ENCODE measurements at regions not wholly inside any gene's neighbourhood (a gene's known extent, or its start where the extent isn't known, plus 50 kb on each side); places are given as distances from the start of the nearest gene placed in this dataset.

GRCh38 chr12:128078301-128078971, 188.5 kb upstream of the TMEM132C start:
- TF ChIP-seq CTCF (IDR thresholded peaks at IDR 0.05; ENCODE audit: borderline replicate concordance, insufficient read depth, low read depth, low read length), result no peak
- H3K4me3 ChIP-seq (ENCODE audit: low read depth, low read length), result no peak overlapping the region

GRCh38 chr12:128079446-128079845, 187.5 kb upstream of the TMEM132C start:
- no peak for TF ChIP-seq CTCF (IDR thresholded peaks at IDR 0.05; ENCODE audit: borderline replicate concordance, insufficient read depth, low read depth, low read length)
- no peak overlapping the region for H3K4me3 ChIP-seq (ENCODE audit: low read depth, low read length)

GRCh38 chr12:128083132-128083729, 183.7 kb upstream of the TMEM132C start:
- no peak overlapping the region for H3K4me3 ChIP-seq (ENCODE audit: low read depth, low read length)
- TF ChIP-seq CTCF (IDR thresholded peaks at IDR 0.05; ENCODE audit: borderline replicate concordance, insufficient read depth, low read depth, low read length), result no peak

- no peak overlapping the region for H3K4me3 ChIP-seq (ENCODE audit: low read depth, low read length)
- TF ChIP-seq CTCF (IDR thresholded peaks at IDR 0.05; ENCODE audit: borderline replicate concordance, insufficient read depth, low read depth, low read length), result no peak
Measured at GRCh38 chr12:128088926-128089325, 178.0 kb upstream of the TMEM132C start.

GRCh38 chr12:128089961-128090360, 177.0 kb upstream of the TMEM132C start:
- no peak overlapping the region for H3K4me3 ChIP-seq (ENCODE audit: low read depth, low read length)
- no peak for TF ChIP-seq CTCF (IDR thresholded peaks at IDR 0.05; ENCODE audit: borderline replicate concordance, insufficient read depth, low read depth, low read length)

- H3K4me3 ChIP-seq (ENCODE audit: low read depth, low read length), result no peak overlapping the region
- TF ChIP-seq CTCF (IDR thresholded peaks at IDR 0.05; ENCODE audit: borderline replicate concordance, insufficient read depth, low read depth, low read length), result no peak
Measured at GRCh38 chr12:128091101-128091720, 175.8 kb upstream of the TMEM132C start.

GRCh38 chr12:128091951-128092382, 175.0 kb upstream of the TMEM132C start:
- TF ChIP-seq CTCF (IDR thresholded peaks at IDR 0.05; ENCODE audit: borderline replicate concordance, insufficient read depth, low read depth, low read length), result no peak
- H3K4me3 ChIP-seq (ENCODE audit: low read depth, low read length), result no peak overlapping the region

Data from GM12875 (cell line).